Activated CD4-positive, alpha-beta T cell treated with anti-CD3 and anti-CD28 coated beads for 24 hours (primary cell): ENCODE measurements at regions not wholly inside any gene's neighbourhood (a gene's known extent, or its start where the extent isn't known, plus 50 kb on each side); places are given as distances from the start of the nearest gene placed in this dataset.
"Not testable (repeated sequence)": the region's sequence is repeated elsewhere in the genome, so short reads cannot be mapped to it uniquely, and the experiment has no call there.

Experiments used
- DNase-seq, 2 donors: peaks; one replicate each; pipeline ENCODE4 v3.0.0-alpha.2; 2020; ENCODE audit warnings: low read depth in 2 of 2

- not testable (repeated sequence) for DNase-seq
Observed at GRCh38 chr4:27075603-27076002, 215.0 kb downstream of the STIM2 start.

- no peak for DNase-seq
Observed at GRCh38 chr4:27078934-27079455, 218.4 kb downstream of the STIM2 start.

GRCh38 chr4:27081675-27082586, 221.3 kb downstream of the STIM2 start:
- DNase-seq: no peak

- DNase-seq: no peak
Observed at GRCh38 chr4:27082776-27083175, 222.1 kb downstream of the STIM2 start.

- peak in 1 of 2 donors; percentile 8 for DNase-seq
Observed at GRCh38 chr4:27084685-27085361, 224.2 kb downstream of the STIM2 start.

GRCh38 chr4:27085396-27085795, 224.8 kb downstream of the STIM2 start:
- no peak for DNase-seq

- no peak for DNase-seq
Observed at GRCh38 chr4:27087306-27088045, 226.8 kb downstream of the STIM2 start.

- no peak for DNase-seq
Observed at GRCh38 chr4:27088491-27088890, 227.8 kb downstream of the STIM2 start.

- DNase-seq: no peak
Observed at GRCh38 chr4:27089186-27089585, 228.5 kb downstream of the STIM2 start.

- no peak for DNase-seq
Observed at GRCh38 chr4:27090406-27090805, 229.8 kb downstream of the STIM2 start.

- DNase-seq: no peak
Observed at GRCh38 chr4:27094224-27094623, 233.6 kb downstream of the STIM2 start.

GRCh38 chr4:27094783-27095182, 234.1 kb downstream of the STIM2 start:
- DNase-seq: no peak

GRCh38 chr4:27096142-27096824, 235.6 kb downstream of the STIM2 start:
- no peak for DNase-seq

- no peak for DNase-seq
Observed at GRCh38 chr4:27098034-27098433, 237.4 kb downstream of the STIM2 start.

- DNase-seq: no peak
Observed at GRCh38 chr4:27100713-27101112, 240.1 kb downstream of the STIM2 start.

- DNase-seq: no peak
Observed at GRCh38 chr4:27101126-27101525, 240.5 kb downstream of the STIM2 start.

GRCh38 chr4:27101561-27101960, 240.9 kb downstream of the STIM2 start:
- DNase-seq: no peak

GRCh38 chr4:27111627-27112026, 251.0 kb downstream of the STIM2 start:
- no peak for DNase-seq

GRCh38 chr4:27112587-27112986, 251.9 kb downstream of the STIM2 start:
- DNase-seq: no peak

GRCh38 chr4:27115221-27115620, 254.6 kb downstream of the STIM2 start:
- no peak for DNase-seq

GRCh38 chr4:27117453-27117852, 256.8 kb downstream of the STIM2 start:
- no peak for DNase-seq

- DNase-seq: no peak
Observed at GRCh38 chr4:27119239-27119638, 258.6 kb downstream of the STIM2 start.
